ENCODE measurements at regions not wholly inside any gene's neighbourhood (a gene's known extent, or its start where the extent isn't known, plus 50 kb on each side); places are given as distances from the start of the nearest gene placed in this dataset.

DNA sequence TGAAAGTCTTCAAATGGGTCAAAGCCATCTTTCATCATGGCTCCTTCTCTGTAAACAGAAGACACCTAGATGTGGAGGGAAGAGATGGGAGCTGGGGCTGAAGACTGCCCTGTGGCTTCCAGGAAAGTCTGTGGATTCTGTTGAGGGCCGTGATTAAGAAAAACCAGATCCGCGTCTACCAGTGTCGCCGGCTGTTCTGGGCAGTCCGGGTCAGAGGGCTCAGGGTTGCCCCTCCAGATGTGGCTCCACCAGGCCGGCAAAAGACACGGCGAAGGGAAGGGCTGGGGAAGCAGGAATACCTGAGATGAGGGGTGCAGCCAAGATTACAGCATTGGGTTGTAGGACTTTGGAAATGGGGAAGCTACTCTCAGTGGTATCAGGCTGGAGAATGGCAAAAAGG is 162.6 kb downstream of the RHOU start:
- DNase-seq (ENCODE audit: low read depth), result no peak

DNA sequence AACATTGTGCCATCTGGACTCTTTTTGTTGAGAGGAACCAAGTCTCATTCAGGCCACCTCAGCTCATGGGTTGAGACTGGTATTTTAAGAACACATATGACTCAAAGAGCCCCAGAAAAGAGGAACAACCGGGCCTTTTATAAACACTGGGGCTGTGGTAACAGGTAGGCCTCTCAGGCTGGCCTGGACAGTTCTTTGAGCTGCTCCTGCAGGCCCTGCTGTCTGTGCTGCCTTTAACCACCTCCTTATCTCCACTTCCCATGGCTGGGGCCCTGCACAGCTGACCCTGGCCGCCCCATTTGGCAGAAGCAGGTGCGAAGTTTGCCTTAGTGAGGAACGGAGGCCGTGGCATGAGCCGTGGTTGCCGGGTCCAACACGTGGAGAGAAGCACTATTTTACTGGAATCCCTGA is 163.3 kb downstream of the RHOU start:
- DNase-seq (ENCODE audit: low read depth), result no peak

DNA sequence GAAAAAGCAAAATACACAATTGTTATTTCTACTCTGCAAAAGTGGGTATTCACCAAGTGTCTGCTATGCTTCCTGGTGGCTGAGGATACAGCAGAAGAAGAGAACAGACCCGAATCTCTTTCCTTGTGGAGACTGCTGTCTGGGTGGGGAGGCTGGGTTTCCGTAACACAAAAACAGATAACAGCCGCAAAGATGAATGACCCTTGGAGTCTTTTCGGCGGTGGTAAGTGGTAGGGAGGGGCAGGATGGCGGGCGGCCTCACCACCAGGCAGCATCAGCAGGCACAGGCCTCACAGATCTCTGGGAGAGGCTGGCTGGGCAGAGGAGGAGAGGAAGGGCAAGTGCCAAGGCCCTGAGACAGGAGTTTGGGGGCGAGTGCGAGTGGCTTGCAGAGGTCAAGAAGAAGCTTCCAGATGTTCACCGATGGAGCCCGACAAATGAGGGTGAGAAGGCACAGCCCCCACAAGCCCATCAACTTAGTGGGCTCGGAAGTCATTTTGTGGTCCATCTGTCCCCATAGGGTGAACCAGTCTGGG is 164.2 kb downstream of the RHOU start:
- DNase-seq (ENCODE audit: low read depth), result no peak

DNA sequence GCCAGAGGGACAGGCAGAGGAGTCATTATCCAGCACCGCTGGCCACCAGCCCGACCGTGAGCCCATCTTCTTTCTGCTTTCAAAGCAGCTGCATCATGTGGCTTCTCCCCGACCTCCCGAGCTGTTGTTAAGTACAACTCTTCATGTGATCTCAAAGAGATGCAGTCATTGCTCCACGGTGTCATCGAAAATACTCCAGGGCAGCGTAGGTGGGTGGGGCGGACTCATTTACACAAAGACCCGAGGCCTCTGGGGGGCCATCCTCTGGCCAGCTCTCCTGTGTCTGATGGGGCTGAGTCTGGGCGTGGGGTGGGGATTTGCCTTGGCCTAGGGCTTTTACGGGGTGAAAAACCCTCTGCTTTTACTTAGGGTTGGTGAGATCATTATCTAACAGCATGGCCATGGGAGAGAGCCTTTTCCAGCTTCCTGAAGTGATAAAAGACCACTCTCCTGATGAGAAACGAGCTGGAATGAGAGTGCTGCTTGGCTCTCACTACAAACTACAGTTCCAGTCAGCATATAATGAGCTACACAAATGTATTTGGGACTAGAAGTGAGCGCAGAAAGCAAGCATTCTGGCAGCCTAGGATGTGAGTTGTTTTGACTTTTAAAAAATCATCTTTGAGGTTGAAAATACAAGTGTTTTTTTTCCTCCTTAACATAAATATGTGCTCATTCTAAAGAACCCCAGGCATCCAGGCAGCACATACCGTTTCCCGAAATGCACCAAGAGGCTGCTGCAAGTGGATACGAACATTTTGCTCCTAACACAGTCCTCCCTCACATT is 165.0 kb downstream of the RHOU start:
- no peak for DNase-seq (ENCODE audit: low read depth)

DNA sequence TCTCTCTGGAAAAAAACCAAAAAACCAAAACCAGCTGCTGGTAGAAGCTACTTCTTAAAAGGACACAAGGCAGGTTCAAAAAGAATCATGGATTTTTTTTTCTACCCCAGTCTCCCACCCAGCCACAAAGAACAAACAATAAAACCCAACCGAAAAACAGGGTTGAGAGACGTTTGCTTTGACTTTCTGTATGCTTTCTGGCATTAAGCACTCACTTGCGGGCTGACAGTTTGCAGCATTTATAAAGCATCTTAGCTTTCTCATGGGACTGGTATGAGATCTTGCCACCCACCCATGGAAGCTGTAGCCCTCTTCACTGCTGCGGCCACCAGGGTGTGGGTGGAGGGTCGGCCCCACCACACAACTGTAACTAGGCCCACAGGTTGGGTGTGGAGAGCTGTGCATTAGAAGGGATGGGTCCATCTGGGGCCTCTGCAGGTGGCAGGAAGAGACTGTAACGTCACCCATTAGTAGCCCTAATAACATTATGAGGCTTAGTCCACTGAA is 165.7 kb downstream of the RHOU start:
- DNase-seq (ENCODE audit: low read depth), result no peak

DNA sequence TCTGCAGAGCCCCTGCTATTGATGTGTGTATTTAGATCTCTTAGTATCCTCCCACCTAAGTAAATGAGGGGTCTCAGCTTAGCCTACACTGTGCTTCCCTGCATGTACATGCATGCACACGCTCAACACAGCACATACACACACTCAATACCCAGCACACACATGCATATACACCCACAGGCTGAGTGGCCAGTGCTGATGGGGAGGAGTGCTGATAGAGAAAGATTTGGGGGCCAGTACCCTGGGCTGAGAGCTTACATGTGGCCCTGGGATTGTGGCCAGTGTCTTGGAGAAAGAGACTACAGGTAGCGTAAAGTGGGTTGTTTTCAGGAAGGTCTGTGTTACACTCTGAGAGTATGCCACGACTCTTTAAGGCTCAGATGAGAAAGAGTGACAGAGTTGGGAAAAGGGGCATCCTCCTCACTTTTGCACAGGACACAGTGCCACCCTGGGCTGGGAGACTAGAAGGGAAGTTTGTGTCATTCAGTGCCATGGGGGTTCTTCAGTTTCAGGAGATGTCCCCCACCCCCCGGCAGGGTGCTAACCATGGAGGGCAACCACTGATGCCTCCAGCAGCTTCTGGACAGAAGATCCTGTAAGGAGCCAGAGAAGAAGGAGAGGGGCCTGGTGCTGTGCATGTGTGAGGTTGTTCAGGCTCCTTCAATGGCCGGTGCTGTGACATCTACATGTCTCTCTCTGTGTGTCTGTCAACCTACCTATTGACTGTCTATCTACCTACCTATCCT is 166.8 kb downstream of the RHOU start:
- no peak for DNase-seq (ENCODE audit: low read depth)

DNA sequence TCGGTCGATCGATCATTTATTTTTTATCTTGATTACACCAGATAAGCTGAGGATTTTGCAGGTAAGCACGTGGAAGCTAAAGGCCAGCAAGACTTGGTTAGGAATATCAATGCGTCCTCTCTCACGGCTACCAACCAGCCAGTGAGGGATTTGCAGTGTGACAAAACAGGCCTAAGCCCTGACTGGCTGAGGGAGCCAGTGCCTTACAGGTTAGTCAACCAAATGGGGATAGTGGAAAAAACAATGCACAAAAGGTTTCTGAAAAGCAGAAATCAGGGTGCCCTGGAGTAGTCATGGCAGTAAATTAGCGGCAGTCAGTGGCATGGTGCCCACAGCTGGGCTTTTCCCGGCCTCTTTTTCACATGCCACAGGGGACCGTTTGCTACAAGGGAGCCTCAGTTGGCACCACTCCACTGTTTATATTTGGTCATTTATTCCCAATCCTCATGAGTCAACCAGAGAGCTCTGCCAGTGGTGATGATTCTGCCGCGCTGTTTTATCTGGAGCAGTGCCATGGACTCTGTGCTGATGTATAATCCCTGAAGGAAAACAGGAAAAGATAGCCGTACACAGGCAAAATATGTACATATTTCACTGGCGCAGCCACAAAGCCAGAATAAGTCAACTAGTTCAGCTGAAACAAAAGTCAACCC is 167.6 kb downstream of the RHOU start:
- peak; percentile 92 for DNase-seq (ENCODE audit: low read depth)

DNA sequence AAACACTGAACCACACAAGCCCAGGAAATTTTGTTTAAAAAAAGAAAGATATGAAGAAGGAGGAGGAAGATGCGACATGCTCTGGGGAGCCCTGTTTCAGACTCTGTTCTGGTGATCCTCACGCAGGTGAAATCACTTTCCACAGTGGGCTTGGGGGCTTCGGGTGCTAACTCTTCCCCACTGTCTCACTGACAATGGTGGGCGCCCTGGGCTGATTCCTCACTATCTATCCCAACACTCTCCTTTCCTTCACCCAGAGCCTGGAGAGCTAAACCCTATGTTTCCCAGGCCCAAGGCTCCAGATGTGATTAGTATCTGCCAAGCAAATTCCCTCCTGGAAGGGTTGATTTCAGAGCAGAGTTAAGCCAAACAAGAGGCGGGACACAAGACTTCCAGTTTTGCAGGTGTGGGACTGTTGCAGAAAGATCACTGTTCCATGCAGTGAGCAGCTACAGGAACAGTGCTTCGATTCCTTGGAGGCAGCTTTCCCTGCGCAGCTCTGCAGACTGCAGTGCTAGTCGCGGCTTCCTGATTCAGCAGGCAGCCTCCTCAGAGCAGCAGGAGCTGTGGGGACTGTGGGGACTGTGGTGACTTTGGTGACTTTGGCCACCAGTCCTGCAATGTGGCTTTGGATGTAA is 168.3 kb downstream of the RHOU start:
- no peak for DNase-seq (ENCODE audit: low read depth)

DNA sequence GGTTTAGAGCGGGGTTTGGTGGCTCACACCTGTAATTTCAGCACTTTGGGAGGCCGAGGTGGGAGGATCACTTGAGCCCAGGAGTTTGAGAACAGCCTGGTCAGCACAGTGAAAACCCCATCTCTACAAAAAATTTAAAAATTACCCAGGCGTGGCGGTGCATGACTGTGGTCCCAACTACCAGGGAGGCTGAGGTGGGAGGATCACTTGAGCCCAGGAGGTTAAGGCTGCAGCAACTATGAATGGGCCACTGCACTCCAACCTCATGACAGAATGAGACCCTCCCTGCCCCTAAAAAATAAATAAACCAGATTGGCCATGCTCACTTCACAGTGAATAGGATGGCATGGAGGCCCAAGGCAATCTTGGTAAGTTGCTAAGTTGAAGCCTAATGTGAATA is 168.9 kb downstream of the RHOU start:
- no peak for DNase-seq (ENCODE audit: low read depth)

DNA sequence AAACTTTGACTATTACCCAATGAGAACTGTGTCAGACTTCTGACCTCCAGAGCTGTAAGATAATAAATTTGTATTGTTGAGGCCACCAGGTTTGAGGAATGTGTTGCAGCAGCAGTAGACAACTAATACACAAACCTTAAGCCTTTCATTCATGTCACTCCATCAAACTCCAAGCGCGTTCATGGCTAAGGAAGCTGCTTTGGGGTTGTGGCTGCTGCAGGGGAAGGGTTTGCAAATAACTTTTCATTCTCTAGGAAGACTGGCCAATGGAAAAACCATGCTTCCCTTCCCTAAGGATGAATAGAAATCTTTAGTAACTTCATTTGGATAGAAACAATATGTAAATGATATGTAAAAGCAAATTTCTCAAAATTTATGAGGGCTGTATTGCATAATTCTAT is 170.4 kb downstream of the RHOU start:
- no peak for DNase-seq (ENCODE audit: low read depth)

DNA sequence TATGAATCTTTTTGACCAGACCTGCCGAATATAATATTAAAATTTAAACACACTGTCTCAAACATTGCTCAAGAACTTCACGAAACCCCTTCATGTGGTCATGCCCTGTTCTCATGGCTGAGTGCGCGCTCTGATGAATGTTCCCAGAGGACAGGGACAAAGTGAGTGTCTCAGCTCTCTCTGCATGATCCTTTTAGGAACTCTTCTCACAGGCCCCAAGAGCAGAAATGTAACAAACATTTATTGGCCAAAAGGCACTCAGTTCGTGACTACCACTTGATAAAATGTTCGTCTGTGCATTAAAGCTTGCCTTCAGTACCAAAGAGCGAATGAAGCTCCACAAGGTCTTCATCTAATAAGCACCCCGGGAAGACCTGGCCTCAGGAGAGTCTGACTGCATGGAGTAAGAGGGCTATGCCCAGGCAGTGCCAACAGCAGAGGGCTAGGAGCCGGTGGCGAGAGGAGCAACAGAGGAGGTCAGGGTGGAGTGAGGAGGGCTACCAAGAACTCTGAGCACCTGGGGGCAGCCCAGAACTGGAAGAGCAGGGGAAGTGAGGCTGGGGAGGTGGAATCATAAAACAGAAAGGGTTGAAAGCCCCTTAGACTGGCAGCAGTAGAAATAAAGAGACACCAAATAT is 171.1 kb downstream of the RHOU start:
- DNase-seq (ENCODE audit: low read depth), result no peak

DNA sequence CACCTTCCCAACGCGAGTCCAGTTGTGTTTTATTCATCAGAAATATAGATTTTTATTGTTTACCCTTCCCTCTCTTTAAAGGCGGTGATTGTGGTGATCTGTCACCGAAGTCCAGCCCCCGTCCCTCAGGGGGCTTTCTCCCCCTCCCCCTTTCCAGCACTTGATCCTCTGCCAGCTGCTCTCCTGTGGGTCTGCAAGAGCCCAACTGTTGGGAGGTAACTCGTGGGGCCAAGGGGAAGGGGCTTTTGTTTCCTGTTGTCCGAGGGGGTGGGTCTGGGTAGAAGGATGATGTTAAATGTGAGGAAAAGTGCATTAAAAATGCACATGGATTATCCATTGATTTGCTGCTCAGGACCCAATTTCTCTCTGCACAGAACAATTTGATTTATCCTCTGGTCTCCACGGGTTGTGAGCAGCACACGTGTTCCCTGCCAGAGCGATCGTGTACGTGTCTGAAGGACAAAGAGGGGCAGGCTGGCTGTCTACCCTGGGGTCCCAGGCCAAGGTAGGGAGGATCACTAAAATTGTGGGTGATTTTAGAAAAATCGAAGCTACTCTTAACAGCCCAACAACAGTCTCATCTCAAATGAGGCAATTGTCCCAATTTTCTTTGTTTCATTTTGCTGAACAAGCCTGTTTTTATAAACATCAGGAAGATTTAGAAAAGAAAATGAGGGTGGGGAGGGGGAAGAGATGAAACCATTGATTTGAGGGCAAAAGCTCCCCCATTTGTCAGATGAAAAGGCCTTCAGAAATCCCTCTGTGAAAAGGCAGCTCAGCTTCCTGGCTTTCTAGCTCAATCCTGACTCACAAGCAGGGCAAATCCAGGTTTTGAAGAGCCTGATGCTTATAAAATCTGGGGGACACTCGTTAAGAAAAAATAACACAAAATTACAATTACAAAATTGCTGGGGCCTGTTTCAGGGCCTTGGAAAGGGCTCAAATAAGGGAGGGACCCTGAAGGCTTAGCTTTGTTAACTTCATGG is 176.2 kb downstream of the RHOU start:
- no peak for DNase-seq (ENCODE audit: low read depth)

DNA sequence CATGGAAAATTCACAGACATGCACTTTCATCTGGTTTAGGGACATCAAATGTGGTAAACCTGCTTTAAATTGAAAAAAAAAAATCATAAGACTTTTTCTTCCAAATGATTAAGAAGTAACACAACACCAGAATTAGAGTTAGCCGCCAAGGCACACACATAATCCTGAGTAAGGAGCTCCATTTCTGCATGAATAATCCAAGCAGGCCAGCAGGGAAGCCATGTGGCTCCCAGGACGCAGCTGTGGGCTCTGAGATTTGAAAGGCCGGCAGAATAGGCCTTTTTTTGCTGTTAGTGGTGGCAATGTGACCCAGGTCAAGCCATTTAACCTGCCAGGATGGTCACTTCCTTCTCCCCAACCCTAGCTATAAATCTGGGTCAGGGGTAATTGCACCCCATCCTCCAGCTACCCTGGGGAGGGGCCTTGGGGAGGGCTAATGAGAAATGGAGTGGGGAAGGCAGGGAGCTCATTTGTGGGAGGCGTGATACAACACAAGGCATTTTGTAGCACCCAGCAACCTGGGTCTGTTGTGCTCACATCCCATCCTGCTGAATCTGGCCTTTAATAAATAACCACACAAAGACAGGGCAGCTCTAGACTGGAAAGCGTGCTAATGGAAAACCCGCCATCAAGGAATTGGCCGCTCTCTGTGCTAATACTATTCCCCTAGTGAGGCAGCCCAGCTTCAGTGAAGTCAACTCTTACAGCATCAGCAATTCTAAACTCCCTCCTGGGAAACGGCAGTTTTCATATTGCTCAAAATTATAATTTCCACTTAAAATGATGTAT is 178.5 kb downstream of the RHOU start:
- no peak for DNase-seq (ENCODE audit: low read depth)

DNA sequence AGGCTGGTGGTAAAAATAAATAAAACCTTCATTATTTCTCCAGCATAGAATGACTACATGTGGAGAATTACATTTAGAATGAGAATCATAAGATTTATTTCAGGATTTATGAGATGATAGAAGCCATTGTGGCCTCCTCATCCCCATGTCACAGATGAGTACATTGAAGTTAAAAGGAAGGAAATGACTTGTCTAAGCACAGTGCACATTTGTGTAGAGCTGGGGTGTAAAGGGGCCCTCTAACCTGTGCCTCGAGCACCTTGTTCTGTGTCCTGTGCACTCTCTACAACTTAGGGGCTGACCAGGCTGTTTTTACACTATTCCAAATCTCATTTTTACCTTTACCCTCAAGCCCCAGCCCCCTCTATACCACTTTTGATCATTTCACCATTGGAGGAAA is 179.4 kb downstream of the RHOU start:
- no peak for DNase-seq (ENCODE audit: low read depth)

DNA sequence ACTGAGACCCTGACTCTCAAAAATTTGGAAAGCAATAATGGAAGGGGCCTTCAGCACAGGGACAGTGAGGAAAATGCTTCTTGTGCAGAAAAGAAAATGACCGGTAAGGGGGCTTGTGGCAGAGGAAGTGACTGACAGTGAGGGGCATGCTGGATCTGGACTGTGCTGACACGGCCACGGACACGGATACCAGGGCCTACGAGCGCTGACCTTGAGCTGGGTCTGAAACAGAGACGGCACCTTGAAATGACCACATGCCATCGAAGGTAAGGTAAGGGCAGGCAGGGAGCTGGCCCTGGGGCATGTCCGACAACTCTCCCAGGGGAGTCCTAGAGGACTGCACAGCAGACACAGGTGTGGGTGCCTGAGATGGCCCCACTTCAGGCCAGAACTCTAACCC is 182.1 kb downstream of the RHOU start:
- no peak for DNase-seq (ENCODE audit: low read depth)

DNA sequence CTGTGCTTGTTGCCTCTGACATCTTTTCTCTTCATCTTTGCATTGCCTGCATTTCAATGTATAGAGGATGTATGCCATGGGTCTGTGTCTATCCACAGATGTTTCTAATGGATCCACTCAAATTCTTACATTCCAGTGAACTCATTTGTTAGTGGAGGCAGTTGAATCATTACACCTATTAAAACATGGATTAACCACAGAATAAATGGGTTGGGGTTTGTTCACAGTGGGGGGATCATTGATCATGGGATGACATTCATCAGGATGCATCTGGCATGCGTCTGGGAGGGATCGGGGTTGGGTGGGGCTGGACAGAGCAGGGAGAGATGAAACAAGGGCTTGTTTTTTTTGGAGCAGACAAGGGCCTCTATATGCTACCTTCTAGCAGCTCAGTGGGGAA is 182.5 kb downstream of the RHOU start:
- DNase-seq (ENCODE audit: low read depth), result no peak

DNA sequence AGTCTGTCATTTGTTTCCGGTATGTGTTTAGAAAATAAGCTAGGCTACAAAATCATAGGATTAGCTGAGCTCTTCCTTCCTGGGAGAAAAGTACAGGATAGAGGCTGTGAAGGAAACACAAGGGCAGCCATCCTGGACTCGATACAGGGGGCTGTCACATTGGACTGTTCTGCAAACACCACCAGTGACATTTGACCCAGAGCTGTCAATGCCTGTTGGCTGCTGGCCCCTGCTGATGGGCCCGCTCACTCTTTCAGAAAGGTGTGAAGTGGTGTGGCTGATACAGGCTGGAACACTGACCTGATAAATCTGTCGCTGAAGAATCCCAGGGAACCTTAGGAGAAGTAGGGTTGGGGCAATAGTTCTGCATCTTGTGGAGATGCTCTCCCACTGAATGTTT is 183.1 kb downstream of the RHOU start:
- no peak for DNase-seq (ENCODE audit: low read depth)

DNA sequence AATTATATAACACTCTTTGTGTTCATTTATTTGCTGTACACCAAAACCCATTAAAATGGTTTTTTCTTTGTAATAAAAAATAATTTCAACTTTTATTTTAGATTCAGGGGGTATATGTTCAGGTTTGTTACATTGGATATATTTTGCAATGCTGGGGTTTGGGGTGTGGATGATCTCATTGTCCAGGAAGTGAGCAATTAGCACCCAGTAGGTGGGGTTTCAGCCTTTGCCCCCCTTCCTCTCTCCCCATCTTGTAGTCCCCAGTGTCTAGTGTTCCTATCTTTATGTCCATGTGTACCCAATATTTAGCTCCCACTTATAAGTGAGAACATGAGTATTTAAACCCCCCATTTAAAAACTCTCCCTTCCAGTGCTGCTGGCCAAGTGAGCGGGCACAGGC is 184.6 kb downstream of the RHOU start:
- DNase-seq (ENCODE audit: low read depth), result no peak

DNA sequence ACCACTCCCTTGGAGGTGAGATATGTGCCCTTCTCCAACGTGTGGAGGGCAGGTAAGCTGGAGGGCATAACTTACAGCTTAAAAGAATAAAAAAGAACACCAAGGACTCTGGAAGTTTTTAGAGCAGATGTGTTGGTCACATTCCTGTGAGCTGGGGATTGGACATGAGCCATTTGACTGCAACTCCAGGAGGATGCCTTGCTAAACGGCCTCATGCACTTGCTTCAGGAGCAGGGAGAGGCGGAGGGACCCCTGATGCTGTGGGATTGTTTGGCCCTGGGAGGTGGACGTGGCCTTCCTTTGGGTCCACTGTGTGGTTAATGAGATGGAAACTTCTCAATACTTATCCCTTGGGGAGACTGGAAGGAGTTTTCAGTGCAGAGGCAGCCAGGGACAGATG is 185.6 kb downstream of the RHOU start:
- no peak for DNase-seq (ENCODE audit: low read depth)

DNA sequence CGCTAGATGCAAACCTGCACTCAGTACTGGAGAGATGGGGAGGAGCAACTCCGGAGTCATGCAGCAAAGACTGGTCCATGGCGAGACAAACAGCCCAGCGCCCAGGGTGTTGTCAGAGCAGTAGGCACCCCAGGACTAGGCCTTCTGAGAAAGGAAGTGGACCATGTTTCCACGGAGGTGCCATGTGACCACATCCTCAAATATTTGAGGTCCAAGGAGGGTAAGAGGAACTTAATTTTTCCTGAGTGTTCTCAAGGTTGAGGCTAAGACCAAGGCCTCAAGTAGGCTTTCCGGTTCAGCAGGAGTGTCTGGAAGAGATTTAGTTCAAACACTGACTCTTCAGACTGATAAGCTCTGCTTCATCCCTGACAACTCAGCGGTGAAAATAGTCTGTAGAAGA is 186.2 kb downstream of the RHOU start:
- DNase-seq (ENCODE audit: low read depth), result no peak

Data from stromal cell of bone marrow (primary cell).